Gastroesophageal sphincter (tissue), 3 donors: ENCODE measurements at regions not wholly inside any gene's neighbourhood (a gene's known extent, or its start where the extent isn't known, plus 50 kb on each side); places are given as distances from the start of the nearest gene placed in this dataset.

ENCODE experiments used
- CTCF ChIP-seq, 4 experiments: fragments of 200-600 bp in 2 of 4; fragments of 450-650 bp in 2 of 4; sonication (generic) in 1 of 4; IDR thresholded peaks; one replicate each; pipeline ENCODE4 v1.5.1; 2017 to 2019; ENCODE audit warnings: antibody characterized with exemption in 4 of 4, mild to moderate bottlenecking in 2 of 4, moderate library complexity in 2 of 4
- EP300 ChIP-seq: sonication (generic); formaldehyde crosslinking; IDR thresholded peaks from one replicate; pipeline ENCODE4 v1.6.1; 2017; ENCODE audit warnings: antibody characterized with exemption, mild to moderate bottlenecking

DNA sequence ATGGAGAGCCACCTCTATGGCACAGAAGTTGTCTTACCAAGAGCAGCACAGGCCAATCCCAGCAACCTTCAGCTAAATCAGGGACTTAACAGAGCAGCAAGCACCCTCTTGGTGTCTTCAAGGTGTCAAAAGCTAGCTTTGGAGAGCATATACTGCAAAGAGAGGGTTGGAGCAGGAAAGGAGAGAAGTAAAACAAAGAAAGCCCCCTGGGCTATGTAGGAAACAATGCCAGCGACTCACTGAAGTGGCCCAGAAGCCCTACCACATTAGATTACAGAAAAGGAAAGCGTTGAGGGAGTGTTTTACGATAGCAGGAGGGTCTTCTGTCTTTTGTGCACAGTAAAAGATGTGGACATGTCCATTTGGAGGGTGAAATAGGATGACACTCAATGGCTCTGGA lies 233.4 kb downstream of the MREG start:
- TF ChIP-seq EP300: no peak
- no peak for TF ChIP-seq CTCF (IDR thresholded peaks at IDR 0.05)
